K562 (cell line): ENCODE measurements at regions not wholly inside any gene's neighbourhood (a gene's known extent, or its start where the extent isn't known, plus 50 kb on each side); places are given as distances from the start of the nearest gene placed in this dataset.
"Not testable (repeated sequence)": the region's sequence is repeated elsewhere in the genome, so short reads cannot be mapped to it uniquely, and the experiment has no call there.

Source experiments
- ATAC-seq: fragments of 200-7000 bp; cut with Tn5 transposase; 3 replicates; pipeline ENCODE4 v1.9.1; 2020; ENCODE audit warnings: moderate library complexity
- BruUV-seq: library from RNA; stranded (reverse); fragments of 400-500 nt; replicated peaks from 2 replicates; lab custom pipeline; 2021; lab: Mats Ljungman, UMichigan
- CTCF ChIA-PET: fragments of 300-600 bp; formaldehyde crosslinking; extraction: SDS; loops from one replicate; lab custom pipeline; 2021; ENCODE audit warnings: low intra/inter-chr PET ratio; lab: Yijun Ruan, JAX
- POLR2A ChIA-PET: fragments of 300-600, 350-650 bp; sonication (Branson Sonifier 250); formaldehyde crosslinking; extraction: SDS; loops from one replicate; lab custom pipeline; 2021; ENCODE audit warnings: antibody characterized with exemption, inconsistent platforms; lab: Yijun Ruan, JAX
- DNase-seq, 4 experiments: peaks; one replicate each; pipeline versions ENCODE4 v3.0.0 to v3.0.0-alpha.2; 2011 to 2018; ENCODE audit warnings: low spot score in 3 of 4, mixed read lengths in 3 of 4; ENCODE audit errors: extremely low read depth in 1 of 4
- FAIRE-seq: peaks from 2 replicates; lab custom pipeline; 2011; peaks lifted over from hg19 to GRCh38; lab: Jason Lieb, UNC
- H2AFZ ChIP-seq: 2 replicates; pipeline ENCODE4 v1.6.0; 2011; ENCODE audit warnings: low read depth, low read length, control low read depth, inconsistent platforms
- H3K27ac ChIP-seq: fragments of 200-600 bp; 3 replicates; pipeline ENCODE4 v1.8.0; 2011; ENCODE audit warnings: low read depth, mild to moderate bottlenecking, control low read depth, inconsistent platforms, low read length, moderate library complexity, mixed read lengths; ENCODE audit errors: extremely low read depth
- H3K27me3 ChIP-seq, 2 experiments: fragments of 300-600 bp in 1 of 2; 2 replicates in 1 of 2; 3 replicates in 1 of 2; pipeline versions ENCODE4 v1.6.0 to v1.8.0; 2011; ENCODE audit warnings: inconsistent platforms in 2 of 2, low read length in 2 of 2, mild to moderate bottlenecking in 1 of 2, mixed read lengths in 1 of 2, moderate library complexity in 1 of 2; ENCODE audit not compliant: control insufficient read depth in 2 of 2, insufficient read depth in 2 of 2
- H3K36me3 ChIP-seq: fragments of 300-600 bp; 3 replicates; pipeline ENCODE4 v1.8.0; 2011; ENCODE audit warnings: mild to moderate bottlenecking, low read length, inconsistent platforms; ENCODE audit not compliant: control insufficient read depth, insufficient read depth
- H3K4me1 ChIP-seq, 2 experiments: fragments of 200-600 bp in 1 of 2; replicated peaks in 1 of 2; 2 replicates in 1 of 2; 3 replicates in 1 of 2; pipeline versions ENCODE4 v1.5.1 to v1.8.0; 2011; ENCODE audit warnings: inconsistent platforms in 2 of 2, low read length in 2 of 2, mild to moderate bottlenecking in 1 of 2, mixed read lengths in 1 of 2, moderate library complexity in 1 of 2; ENCODE audit not compliant: control insufficient read depth in 2 of 2, insufficient read depth in 2 of 2
- H3K4me2 ChIP-seq: 2 replicates; pipeline ENCODE4 v1.6.1; 2011; ENCODE audit warnings: low read length, control low read depth, inconsistent platforms, mixed read lengths; ENCODE audit not compliant: insufficient read depth
- H3K4me3 ChIP-seq: fragments of 200-600 bp; sonication (generic), shearing (Covaris generic); 2 replicates; pipeline ENCODE4 v1.5.1; 2016; ENCODE audit warnings: control low read depth, inconsistent platforms
- H3K79me2 ChIP-seq: fragments of 200-600 bp; 3 replicates; pipeline ENCODE4 v1.8.0; 2011; ENCODE audit warnings: low read length, inconsistent platforms; ENCODE audit not compliant: control insufficient read depth, insufficient read depth
- H3K9ac ChIP-seq, 2 experiments: 2 replicates each; pipeline versions ENCODE4 v1.6.0 to v1.6.1; 2011; ENCODE audit warnings: low read depth in 2 of 2, low read length in 2 of 2, control low read depth in 1 of 2, inconsistent platforms in 1 of 2, mild to moderate bottlenecking in 1 of 2, mixed read lengths in 1 of 2; ENCODE audit not compliant: insufficient read depth in 1 of 2
- H3K9me1 ChIP-seq: one replicate; pipeline ENCODE4 v1.6.0; 2011; ENCODE audit warnings: inconsistent platforms, mild to moderate bottlenecking, low read length, moderate library complexity; ENCODE audit not compliant: control insufficient read depth, insufficient read depth
- H3K9me3 ChIP-seq: replicated peaks from 2 replicates; pipeline ENCODE4 v1.5.1; 2011; ENCODE audit warnings: low read depth, low read length, inconsistent platforms; ENCODE audit not compliant: control insufficient read depth, insufficient read depth
- H4K20me1 ChIP-seq: replicated peaks from 2 replicates; pipeline ENCODE4 v1.6.1; 2011; ENCODE audit warnings: low read length, inconsistent platforms, mixed read lengths; ENCODE audit not compliant: control insufficient read depth, insufficient read depth
- WGBS: fragments of 100-300 bp; shearing (Covaris generic); methylation state at CpG from one replicate; pipeline ENCODE4 v1.1.6; 2016; ENCODE audit warnings: low coverage, mixed read lengths; ENCODE audit not compliant: insufficient coverage; ENCODE audit errors: missing lambda C conversion rate; 5-methylcytosine and 5-hydroxymethylcytosine counted together
- in situ Hi-C: fragments of 300-500 bp; cut with MboI; formaldehyde crosslinking; loops from 4 replicates; pipeline ENCODE4 v1.15.0; 2018; ENCODE audit warnings: inconsistent platforms, mixed read lengths
- intact Hi-C: fragments of 100-400 bp; cut with micrococcal nuclease; formaldehyde crosslinking; loops from 2 replicates; pipeline ENCODE4 v1.14.2; 2022

- in situ Hi-C loops, intact Hi-C loops, ATAC-seq, H3K9me3 ChIP-seq, BruUV-seq, H4K20me1 ChIP-seq, H3K79me2 ChIP-seq, H3K27ac ChIP-seq, H2AFZ ChIP-seq, H3K4me2 ChIP-seq, DNase-seq, H3K36me3 ChIP-seq, H3K9ac ChIP-seq, H3K27me3 ChIP-seq, FAIRE-seq, H3K4me3 ChIP-seq, H3K4me1 ChIP-seq, POLR2A ChIA-PET, H3K9me1 ChIP-seq, CTCF ChIA-PET: not testable (repeated sequence)
- WGBS = 0% methylated on average over 5 of the region's 6 CpGs
These were observed 193.1 kb downstream of the MSX2 start for GRCh38 chr5:174917435-174917834.

DNA sequence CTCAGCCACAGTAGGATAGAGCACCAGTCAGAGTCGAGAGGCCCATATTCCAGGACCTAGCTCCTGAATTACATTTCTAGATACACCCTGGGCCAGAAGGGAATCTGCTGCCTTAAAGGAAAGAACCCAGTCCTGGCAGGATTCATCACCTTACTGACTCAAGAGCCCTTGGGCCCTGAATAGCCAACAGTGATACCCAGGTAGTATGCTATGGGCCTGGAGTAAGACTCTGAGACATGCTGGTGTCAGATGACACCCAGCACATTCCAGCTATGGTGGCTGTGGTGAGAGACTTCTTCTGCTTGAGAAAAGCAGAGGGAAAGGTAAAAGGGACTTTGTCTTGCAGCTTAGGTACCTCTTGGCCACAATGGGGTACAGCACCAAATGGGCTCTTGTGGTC is 192.5 kb downstream of the MSX2 start:
- intact Hi-C loops, in situ Hi-C loops, H3K4me1 ChIP-seq, CTCF ChIA-PET, H3K4me2 ChIP-seq, POLR2A ChIA-PET, H3K9me3 ChIP-seq, BruUV-seq, H4K20me1 ChIP-seq, H3K27ac ChIP-seq, H3K79me2 ChIP-seq, DNase-seq, FAIRE-seq, H3K9me1 ChIP-seq, ATAC-seq, H3K4me3 ChIP-seq, H2AFZ ChIP-seq, H3K9ac ChIP-seq, H3K36me3 ChIP-seq, H3K27me3 ChIP-seq: not testable (repeated sequence)
- WGBS = 10% methylated on average over 1 of the region's 1 CpG
